ENCODE measurements at regions not wholly inside any gene's neighbourhood (a gene's known extent, or its start where the extent isn't known, plus 50 kb on each side); places are given as distances from the start of the nearest gene placed in this dataset.

DNA sequence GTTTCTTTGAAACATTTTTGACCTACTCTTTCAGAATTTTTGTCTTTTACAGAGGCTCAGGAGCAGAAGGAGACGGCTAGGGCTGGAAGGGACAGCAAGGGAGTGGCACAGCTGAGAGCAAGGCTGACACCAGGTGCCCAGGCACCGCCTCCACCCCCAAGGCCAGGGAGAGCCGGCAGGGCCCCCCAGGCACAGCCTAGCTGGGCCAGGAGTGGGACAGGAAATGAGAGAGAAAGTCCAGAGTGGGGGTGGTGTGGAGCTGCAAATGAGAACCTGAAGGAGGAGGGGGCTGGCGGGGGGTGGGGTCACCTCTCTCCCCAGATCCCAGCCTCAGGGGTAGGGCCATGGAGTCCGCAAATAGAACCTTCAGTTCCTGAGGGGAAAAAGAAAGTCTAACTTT lies 236.7 kb downstream of the CDC5L start:
- no peak for TF ChIP-seq EZH2 (IDR thresholded peaks at IDR 0.05; ENCODE audit: insufficient read depth, poor library complexity, severe bottlenecking)
- TF ChIP-seq EZH2phosphoT487 (IDR thresholded peaks at IDR 0.05; ENCODE audit: insufficient read depth, low read depth): no peak

Measured in GM23248 (cell line).